ENCODE measurements at regions not wholly inside any gene's neighbourhood (a gene's known extent, or its start where the extent isn't known, plus 50 kb on each side); places are given as distances from the start of the nearest gene placed in this dataset.

- intact Hi-C loops (cut with micrococcal nuclease), result no loop called here
- DNase-seq (ENCODE audit: low read depth, low spot score) (no peak), ATAC-seq (no peak)
- H3K4me3 ChIP-seq (replicated peaks in 1 of 2; ENCODE audit: low read depth in 1 of 2, low read length in 2 of 2), result no peak overlapping the region
- H4K20me1 ChIP-seq (ENCODE audit: insufficient read depth), result no peaks in the 10 kb centered on the region
- H3K79me2 ChIP-seq (ENCODE audit: insufficient read depth, low read length), result no peaks in the 10 kb centered on the region
- TF ChIP-seq ELF1 (IDR thresholded peaks at IDR 0.05; ENCODE audit: borderline replicate concordance, low read depth) (no peak), JUND (IDR thresholded peaks at IDR 0.05) (no peak), CEBPB (IDR thresholded peaks at IDR 0.05; ENCODE audit: low read depth) (no peak), REST (IDR thresholded peaks at IDR 0.05; ENCODE audit: low read depth) (no peak), ATF3 (IDR thresholded peaks at IDR 0.05) (no peak), POLR2A (IDR thresholded peaks at IDR 0.05; ENCODE audit: borderline replicate concordance, extremely low read depth, insufficient read depth, insufficient read length) (no peak), ZNF274 (IDR thresholded peaks at IDR 0.05; ENCODE audit: low read depth, low read length) (no peak), YY1 (IDR thresholded peaks at IDR 0.05; ENCODE audit: extremely low read depth, insufficient replicate concordance, low read depth, low read length) (no peak), EZH2 (IDR thresholded peaks at IDR 0.05) (no peak), MAX (IDR thresholded peaks at IDR 0.05) (no peak), EZH2phosphoT487 (IDR thresholded peaks at IDR 0.05; ENCODE audit: borderline replicate concordance) (no peak), TCF7L2 (IDR thresholded peaks at IDR 0.05; ENCODE audit: borderline replicate concordance, extremely low read depth, insufficient read depth, insufficient read length) (no peak), CBX3 (IDR thresholded peaks at IDR 0.05; ENCODE audit: low read depth) (no peak), SRF (IDR thresholded peaks at IDR 0.05; ENCODE audit: low read depth) (no peak), FOSL1 (IDR thresholded peaks at IDR 0.05; ENCODE audit: low read depth) (no peak), SP1 (IDR thresholded peaks at IDR 0.05; ENCODE audit: low read depth) (no peak), ZFX (IDR thresholded peaks at IDR 0.05) (no peak), EGR1 (IDR thresholded peaks at IDR 0.05; ENCODE audit: low read depth) (no peak), RAD21 (IDR thresholded peaks at IDR 0.05; ENCODE audit: low read depth) (no peak)
- no peak overlapping the region for H3K27ac ChIP-seq (ENCODE audit: low read depth, low read length)
- H2AFZ ChIP-seq (ENCODE audit: low read depth, low read length, poor library complexity, severe bottlenecking), result no peak overlapping the region
- no peak overlapping the region for H3K4me2 ChIP-seq (ENCODE audit: low read length)
- H3K27me3 ChIP-seq (ENCODE audit: insufficient read depth, low read length), result no peaks in the 10 kb centered on the region
- CTCF ChIA-PET, result interaction anchor here (1.9 kb wide), 1 partner anchor 14 kb away, joined by 5 read pairs; no protein-coding TSS in a partner anchor
- H3K9ac ChIP-seq (ENCODE audit: low read length), result no peak overlapping the region
- no peaks in the 10 kb centered on the region for H3K36me3 ChIP-seq (ENCODE audit: control insufficient read depth in 1 of 2, insufficient read depth in 2 of 2, low read length in 2 of 2)
- no TSS peak for BruUV-seq (replicated peaks)
- RAD21 ChIA-PET (ENCODE audit: low non-redundant PET in 1 of 2, low total read pairs in 2 of 2, uncharacterized antibody in 2 of 2, unreplicated experiment in 2 of 2), result no interaction called here
- no peaks in the 10 kb centered on the region for H3K9me3 ChIP-seq (ENCODE audit: control insufficient read depth in 1 of 2, insufficient read depth in 1 of 2, low read depth in 1 of 2, low read length in 2 of 2)
- H3K4me1 ChIP-seq (ENCODE audit: control insufficient read depth in 1 of 2, insufficient read depth in 2 of 2, low read length in 2 of 2), result no peaks in the 10 kb centered on the region
- POLR2A ChIA-PET, result no interaction called here
- no peaks in the 10 kb centered on the region for H3K9me2 ChIP-seq (ENCODE audit: insufficient read depth)
Observed at GRCh38 chr20:6395695-6396094, 272.9 kb upstream of the FERMT1 start.

Data from HCT116 (cell line).